ENCODE measurements at regions not wholly inside any gene's neighbourhood (a gene's known extent, or its start where the extent isn't known, plus 50 kb on each side); places are given as distances from the start of the nearest gene placed in this dataset.
"Not testable (repeated sequence)": the region's sequence is repeated elsewhere in the genome, so short reads cannot be mapped to it uniquely, and the experiment has no call there.

DNA sequence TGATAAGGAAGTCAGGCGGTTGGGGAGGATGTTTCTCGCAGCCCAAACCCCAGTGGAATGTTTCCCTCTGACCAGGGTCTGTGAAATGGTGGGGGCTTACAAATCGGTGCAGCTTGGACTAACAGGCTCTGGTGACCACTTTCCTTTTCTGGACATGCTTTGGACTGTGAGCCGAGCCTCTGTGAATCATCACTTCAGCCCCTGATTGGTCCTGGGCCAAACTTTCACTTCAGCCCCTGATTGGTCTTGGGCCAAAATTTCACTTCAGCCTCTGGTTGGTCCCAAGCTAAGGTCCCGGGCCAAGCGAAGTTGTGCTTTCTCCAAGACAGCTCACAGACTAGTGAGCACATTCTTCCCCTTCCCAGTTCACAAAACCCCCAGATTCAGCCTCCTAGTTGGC, 223.7 kb upstream of the ANKRD20A1 start:
- DNase-seq (ENCODE audit: low read depth), result not testable (repeated sequence)

DNA sequence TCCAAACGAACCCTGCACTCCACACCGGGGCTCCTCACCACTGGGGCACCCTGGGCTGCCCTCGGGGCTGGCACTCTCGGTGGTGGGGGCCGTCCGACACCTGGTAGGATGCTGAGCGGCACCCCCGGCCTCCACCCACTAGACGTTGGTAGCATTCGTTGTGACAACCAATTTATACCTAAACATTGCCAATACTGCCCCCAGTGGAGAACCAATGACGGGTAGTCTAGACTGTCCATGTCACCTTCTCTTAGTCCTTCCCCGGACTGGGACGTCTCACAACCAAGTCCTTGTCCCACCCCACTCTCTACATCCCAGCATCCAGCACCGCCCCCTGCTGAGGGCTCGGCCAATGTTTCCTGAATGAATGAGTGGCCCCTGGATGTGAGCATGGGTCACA, 246.8 kb upstream of the ANKRD20A1 start:
- not testable (repeated sequence) for DNase-seq (ENCODE audit: low read depth)

DNA sequence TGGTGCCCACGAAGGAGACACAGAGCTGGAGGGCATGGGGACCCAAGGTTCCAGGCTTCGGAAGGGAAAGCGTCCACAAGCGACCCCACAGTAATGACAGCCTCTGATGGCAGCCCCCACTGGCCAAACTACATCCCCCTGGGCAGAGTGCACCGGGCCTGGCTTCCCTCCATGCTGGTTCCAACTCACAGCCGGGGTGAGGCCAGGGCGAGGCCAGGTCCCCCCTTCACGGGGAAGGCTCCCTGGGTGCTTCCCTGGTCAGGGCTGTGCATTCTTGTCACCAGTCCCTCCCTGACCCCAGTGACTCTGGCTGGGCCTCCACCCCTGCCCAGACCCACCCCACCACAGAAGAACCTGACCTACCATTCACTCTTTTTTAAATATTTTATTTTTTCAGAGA, 248.9 kb upstream of the ANKRD20A1 start:
- not testable (repeated sequence) for DNase-seq (ENCODE audit: low read depth)

DNA sequence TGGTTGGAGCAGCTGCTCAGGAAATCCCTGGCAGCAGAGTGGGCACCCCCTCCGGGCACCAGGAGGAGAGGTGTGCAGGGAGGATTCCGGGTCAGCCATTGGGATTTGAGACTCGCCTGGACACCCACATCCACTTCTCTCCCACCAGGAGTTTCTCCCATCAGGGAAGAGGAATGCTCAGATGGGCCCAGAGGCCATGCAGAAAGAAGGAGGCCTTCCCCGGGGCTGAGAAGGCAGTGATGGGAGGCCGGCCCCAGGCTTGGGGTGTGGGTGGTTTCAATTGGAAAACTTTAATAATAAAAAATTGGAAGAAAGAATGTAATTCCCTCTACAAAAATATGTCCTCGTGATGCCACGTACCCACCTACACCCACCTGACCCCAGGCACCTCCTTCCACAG, 249.3 kb upstream of the ANKRD20A1 start:
- not testable (repeated sequence) for DNase-seq (ENCODE audit: low read depth)

DNA sequence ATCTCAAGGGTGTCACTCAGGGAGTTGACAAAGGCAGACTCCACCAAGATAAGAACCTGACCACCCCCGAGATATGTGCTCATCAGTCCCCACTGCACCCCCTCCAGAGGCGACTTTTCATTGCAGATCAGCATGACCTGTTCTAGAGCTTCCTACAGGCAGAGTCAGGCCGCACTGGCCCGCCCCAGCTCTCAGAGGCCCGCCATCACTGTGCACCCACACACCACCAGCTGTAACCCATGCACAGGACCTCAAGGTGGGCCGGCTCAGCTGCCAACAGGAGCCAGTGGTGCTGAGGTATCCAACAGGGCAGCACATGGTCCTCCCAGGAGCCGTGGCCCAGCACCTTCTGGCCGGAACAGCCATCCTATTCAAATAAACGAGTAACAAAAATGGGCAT, 253.6 kb upstream of the ANKRD20A1 start:
- DNase-seq (ENCODE audit: low read depth), result not testable (repeated sequence)

DNA sequence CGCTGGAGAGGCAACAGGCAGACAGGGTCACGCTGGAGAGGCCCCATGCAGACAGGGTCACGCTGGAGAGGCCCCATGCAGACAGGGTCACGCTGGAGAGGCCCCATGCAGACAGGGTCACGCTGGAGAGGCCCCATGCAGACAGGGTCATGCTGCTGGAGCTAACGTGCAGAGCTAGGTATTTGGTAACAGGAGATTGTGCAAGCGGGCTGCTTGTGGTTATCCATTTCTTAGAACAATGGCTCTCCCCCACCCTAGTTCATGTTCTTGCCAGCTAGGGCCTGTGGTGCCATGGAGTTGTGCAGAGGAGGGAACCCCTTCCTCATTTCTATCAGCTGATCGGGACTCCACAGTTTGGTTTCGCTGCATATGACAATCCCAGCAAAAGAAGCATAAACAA, 255.1 kb upstream of the ANKRD20A1 start:
- DNase-seq (ENCODE audit: low read depth), result not testable (repeated sequence)

DNA sequence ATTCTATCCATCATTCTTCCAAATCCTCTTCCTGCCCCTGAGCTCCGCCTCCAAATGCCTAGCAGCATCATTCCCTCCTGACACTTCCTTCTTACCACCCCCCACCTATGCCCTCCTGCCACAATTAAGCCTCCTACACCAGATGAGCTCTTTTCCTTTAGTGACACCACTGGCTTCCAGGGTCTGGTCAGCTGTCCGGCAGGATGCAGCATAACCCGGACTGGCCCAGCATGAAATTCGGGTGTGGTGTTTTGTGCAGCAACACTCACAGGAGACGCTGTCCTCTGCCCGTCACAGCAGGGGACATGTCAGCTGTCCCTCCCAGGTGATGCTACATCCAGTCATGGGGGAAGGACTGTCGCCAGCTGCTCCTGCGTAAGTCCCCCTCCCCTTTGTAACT, 266.3 kb upstream of the ANKRD20A1 start:
- DNase-seq (ENCODE audit: low read depth), result not testable (repeated sequence)

DNA sequence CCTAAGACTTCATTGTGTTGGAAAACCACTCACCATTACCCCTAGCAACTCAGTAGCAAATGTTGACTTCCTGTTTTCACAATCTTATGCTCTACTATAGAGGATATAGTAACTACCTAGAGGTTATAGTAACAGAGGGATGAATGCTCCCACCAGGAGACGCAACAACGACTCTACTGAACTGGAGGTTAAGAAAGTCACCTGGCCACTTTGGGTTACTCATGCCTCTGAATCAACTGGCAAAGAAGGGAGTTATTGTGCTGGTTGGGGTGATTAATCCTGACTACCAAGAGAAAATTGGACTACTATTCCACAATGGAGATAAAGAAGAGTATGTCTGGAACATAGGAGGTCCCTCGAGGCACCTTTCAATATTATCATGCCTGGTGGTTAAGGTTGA, 302.9 kb upstream of the ANKRD20A1 start:
- not testable (repeated sequence) for DNase-seq (ENCODE audit: low read depth)

DNA sequence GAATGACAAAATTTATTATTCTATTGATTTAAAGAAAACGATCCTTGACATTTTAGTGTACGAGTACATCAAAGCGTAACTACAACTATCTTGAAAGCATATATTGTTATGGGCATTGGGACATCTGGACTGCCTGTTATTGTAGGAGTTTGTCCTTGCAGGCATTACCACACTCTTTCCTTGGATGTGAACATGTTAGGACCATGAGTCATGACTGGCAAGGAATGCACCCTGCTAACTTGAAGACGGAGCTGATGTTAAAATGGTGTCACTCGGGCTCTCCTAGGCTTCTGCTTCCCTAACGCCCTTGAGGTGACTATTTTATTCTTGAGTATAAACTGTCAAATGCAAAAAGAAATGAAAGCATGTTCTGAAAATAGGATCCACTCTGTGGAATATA, 308.7 kb upstream of the ANKRD20A1 start:
- DNase-seq (ENCODE audit: low read depth), result not testable (repeated sequence)

DNA sequence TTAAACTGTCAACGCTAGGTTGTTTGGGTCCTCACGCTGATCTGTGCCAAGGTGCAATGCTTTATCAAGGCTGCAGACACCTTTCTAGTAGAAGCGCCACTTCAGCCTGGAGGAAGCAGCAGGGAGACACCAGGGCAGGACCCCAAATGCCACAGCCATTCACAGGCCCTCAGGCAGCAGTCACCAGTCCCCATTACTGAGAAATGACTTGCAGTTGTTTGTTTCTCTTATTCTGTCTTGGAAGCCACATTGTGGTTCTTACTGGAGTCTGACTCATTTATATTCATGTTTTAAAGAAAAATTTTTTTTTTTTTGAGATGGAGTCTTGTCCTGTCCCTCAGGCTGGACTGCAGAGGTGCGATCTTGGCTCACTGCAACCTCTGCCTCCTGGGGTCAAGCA, 328.9 kb upstream of the ANKRD20A1 start:
- not testable (repeated sequence) for DNase-seq (ENCODE audit: low read depth)

DNA sequence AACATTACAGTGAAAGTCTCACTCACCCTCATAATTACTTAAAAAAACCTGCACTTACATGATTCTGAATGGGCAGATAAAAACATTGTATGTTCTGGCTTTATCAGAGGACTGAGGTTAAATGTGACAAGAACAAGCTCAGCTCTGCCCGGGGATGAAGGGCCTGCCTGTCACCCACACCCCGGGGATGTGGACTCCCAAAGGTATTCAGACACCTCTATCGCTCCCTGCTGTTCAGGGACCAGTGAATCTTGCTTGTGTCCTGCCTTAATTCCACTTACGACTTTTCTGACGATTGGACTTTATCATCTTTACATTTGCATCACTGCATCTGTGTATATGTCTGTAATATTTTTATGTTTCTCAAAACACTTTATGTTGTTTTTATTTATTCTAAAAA, 341.8 kb upstream of the ANKRD20A1 start:
- not testable (repeated sequence) for DNase-seq (ENCODE audit: low read depth)

DNA sequence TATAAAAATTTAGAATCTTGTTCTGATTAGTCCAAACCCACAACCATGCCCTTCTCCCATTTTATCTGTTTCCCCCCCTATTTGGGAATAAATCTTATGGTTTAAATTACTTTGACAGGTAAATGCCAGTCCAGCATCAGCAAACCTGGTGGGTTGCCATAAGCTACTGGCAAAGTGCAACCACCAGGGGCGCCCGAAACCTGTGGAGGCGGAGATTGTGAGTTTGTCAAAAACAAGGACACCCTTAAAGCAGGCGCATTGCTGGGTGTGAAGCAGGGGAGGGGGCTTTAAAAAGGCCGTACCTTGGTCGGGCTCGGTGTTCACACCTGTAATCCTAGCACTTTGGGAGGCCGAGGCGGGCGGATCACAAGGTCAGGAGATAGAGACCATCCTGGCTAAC, 344.1 kb upstream of the ANKRD20A1 start:
- DNase-seq (ENCODE audit: low read depth), result not testable (repeated sequence)

DNA sequence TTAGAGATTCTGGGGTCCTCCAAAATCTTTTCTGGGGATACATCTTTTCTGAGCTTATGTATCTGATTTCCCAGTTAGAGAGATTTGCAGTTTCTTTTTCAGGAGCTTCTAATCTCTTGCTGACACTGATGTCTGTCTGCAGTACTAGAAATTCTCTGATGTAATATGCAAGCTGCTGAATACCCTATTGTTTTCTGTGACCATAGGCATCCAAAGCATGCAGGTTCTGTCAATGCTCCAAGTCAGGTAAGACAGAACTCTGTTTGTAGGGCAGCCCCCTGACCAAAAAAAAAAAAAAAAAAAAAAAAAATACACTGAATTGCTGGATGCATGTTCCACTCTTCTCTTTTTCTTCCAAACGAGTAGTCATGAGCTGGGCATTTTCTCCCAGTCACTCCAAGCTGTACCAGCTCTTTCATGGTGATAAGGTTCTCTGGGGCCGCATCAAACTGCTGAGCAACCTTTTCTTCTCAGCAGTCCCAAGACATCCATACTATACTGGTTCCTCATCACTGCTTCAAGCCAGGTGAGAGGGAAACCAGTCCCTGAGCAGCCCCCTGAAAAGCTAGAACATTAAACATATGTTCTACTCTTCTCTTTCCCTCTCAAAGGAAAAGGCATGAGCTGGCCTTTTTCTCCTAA, 354.9 kb upstream of the ANKRD20A1 start:
- DNase-seq (ENCODE audit: low read depth), result not testable (repeated sequence)

DNA sequence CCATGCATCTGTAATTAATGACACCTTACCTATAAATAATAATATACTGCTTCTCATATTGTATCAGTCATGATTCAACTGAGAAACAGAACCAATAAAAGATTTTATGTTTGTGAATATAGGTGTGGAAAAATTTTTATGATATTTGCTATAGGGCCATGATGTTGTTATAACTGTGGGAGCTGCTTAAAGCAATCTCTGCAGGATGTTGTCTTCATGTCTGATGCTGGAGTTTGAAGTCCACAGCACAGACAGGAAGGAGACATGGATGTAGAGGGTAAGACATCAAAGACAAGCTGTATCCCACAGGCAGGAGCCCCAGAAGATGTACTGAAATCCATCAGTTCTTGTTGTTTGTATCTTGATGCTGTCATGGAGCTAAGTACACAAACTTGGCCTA, 366.7 kb upstream of the ANKRD20A1 start:
- DNase-seq (ENCODE audit: low read depth), result not testable (repeated sequence)

DNA sequence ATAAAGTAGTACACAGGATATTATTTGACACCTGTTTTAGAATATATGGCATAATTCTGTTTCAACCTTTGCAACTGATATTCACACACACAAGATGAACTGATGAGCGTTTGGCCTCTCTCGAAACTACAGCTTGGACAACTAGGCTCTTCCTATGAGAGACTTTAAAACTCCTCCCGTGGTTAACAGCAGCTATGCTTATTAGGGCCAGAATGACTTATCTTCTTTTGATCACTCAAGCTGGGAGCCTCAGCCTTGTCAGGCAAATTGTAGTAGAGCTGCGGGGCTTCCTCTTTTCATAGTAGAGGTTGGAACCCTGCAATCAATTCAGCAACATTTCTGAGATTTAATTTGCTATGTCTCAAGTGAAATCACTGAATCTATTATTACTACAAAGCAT, 381.3 kb upstream of the ANKRD20A1 start:
- DNase-seq (ENCODE audit: low read depth), result not testable (repeated sequence)

DNA sequence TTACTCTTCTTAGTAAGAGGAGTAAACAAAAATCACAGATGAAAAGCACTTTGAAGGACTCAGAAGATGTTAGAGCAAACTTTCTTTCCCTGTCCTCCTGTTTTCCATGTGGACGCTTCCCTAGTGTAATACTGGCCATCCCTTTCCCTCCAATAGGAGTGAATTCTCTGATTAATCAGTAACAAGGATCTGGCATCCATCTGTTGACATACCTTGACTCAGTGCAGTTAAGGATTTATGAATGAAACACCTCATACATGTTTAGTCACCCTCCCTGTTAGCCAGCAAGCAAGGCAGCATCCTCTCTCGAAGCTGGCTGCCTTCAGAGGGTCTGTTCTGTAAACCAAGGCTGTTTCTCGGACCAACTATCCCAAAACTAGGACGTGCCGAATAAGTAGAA, 388.0 kb upstream of the ANKRD20A1 start:
- not testable (repeated sequence) for DNase-seq (ENCODE audit: low read depth)

DNA sequence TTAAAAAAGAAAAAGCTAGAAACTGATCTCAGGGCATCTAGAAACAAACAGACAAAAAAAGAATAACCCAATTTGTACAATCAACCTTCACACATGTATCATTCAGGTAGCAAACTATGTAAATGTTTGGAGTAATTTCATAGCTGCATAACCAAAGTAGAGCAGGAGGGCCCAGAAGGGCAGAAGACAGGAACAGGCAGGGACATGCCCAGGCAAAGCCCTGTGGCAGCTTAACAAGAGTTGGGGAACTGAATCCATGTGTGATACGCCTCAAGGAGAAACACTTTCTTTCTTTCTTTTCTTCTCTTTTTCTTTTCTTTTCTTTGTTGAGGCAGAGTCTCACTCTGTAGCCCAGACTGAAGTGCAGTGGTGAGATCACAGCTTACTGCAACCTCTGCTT, 390.4 kb upstream of the ANKRD20A1 start:
- DNase-seq (ENCODE audit: low read depth), result not testable (repeated sequence)

DNA sequence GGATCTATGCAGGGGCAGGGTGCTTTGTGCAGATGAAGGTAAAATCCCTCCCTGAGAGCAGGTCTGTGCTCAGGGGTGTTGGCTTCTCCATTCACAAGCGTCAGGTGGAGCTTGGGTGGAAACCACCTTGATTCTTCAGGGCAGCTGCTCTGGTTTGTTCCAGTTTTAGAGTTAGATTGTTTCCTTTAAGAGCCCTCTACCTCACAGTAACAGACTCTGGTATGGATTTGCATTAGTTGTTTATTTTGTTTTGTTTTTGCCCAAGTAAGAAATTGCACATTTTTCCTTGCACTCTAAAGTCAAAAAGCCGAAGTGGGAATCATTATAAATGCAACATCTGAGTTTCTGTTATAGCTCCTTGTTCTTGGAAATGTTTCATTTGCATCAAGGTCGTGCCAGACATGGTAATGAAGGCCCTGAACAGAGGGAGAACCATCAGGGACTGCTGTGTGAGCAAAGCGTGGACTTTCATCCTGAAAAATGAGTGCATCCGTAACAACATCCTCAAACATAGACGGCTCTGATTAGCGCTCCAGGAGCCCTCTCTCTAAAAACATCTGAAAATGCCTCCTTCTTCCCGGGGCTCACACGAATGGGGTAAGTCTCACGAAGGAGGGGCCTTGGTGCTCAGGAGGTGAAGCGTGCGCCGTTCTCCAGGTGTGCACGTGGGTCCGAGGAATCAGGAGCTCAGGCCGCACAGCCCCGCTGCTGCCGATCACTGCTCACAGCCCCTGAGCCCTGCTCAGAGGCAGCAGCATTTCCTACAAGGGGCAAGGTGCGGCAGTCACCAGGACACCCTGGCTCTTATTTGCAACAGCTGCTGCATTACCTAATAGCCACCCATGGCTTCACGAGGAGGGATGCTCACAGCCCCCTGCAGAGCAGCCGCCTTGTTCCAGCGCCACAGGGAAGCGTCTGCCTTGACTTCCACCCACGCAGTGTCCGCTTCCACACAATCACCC, 396.7 kb upstream of the ANKRD20A1 start:
- DNase-seq (ENCODE audit: low read depth), result not testable (repeated sequence)

DNA sequence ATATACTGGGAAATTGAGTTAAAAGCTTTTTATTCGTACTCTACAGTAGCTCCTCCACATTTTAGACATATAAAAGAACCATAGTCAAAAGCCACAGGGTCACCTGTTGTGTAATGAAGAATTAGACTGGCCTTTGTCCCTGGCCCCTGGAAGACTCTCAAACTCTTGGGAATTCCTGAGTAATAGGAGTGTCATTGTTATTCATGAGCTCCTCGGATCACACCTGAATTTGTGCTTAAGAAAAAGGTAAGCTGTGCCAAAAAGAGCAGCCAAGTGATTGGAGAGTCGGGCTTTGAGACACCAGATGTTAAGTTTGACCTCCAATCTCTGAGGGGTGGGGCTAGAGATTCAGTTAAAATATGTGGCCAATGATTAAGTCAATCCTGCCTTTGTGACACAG, 405.8 kb upstream of the ANKRD20A1 start:
- not testable (repeated sequence) for DNase-seq (ENCODE audit: low read depth)

DNA sequence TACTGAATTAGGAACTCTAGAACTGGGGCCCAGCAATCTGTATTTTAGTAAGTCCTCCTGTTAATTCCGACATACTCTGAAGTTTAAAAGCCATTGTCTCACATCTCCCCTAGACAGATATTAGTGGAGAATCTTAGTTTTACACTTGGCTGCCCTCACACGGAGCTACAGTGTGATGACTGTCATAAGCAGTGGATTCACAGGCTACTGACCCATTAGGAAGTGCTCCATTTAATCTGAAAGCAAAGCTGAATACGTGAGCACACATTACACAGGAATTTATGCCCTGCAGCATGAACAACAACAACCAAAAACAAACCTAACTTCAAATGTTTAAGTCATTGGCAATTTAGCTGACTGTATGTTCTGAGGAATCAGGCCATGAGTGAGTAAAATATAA, 416.4 kb upstream of the ANKRD20A1 start:
- not testable (repeated sequence) for DNase-seq (ENCODE audit: low read depth)

DNA sequence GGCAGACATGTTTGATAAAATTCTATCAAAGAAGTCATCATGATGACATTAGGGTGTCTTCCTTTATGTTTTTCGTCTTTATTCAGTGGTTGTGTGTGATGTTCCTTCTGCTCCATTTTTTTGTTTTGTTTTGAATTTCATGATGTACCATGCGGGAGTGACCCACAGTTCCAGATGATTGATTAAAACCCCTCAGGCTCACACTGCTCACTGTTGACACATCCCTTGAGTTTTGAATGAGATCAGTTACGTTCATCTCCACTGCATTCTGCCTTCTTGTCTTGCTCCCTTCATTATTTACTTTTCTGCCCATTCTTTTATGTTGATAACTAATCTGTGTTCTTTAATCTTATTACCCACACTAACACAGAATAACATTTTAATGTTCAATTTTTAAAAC, 421.7 kb upstream of the ANKRD20A1 start:
- DNase-seq (ENCODE audit: low read depth), result not testable (repeated sequence)

DNA sequence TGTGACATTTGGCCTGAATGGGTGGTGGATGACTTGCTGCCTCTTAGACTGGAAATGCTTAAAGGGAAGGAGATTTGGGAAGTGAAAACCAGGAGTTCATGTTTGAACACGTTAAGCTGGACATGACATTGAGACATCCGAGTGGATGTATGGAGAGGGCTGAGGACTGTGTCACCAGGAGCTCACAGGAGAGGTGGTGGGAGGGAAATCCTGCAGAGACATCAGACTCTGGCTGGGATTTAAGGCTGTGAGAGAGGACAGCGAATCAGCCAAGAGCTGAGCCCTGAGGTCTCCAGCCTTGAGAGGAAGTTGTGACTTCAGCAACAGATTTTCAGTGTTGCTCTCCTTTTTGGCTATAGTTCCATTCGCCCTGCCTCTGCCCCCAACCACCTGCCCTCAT, 432.5 kb upstream of the SPATA31A3 start:
- not testable (repeated sequence) for DNase-seq (ENCODE audit: low read depth)
